NCI-H1694 (cell line): ENCODE measurements at regions not wholly inside any gene's neighbourhood (a gene's known extent, or its start where the extent isn't known, plus 50 kb on each side); places are given as distances from the start of the nearest gene placed in this dataset.

Experiments used
- DNase-seq: peaks from one replicate; lab custom pipeline; 2025; lab: John Stamatoyannopoulos, UW

- DNase-seq: no peak
Observed at GRCh38 chr5:9922719-9923118, 292.6 kb upstream of the TAS2R1 start.

DNA sequence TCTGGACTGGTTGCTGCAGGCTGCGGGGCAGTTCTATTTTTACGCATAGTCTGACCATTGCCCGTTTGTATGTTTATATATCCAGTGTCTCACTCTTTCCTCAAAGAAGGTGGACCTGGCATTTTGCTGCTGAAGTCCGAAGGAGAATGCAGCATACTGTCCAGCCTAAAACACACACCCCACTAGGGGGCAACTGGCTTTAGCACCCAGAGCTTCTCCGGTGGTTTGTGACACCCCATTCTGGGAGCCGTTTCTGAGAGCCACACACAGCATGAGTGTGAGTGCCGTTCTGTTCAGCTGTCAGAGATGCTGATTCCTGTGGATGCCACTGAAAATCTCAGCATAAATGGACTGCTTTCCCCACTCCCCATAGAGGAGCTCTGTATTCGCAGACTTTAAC, 290.5 kb upstream of the TAS2R1 start:
- no peak for DNase-seq

GRCh38 chr5:9919306-9920030, 289.3 kb upstream of the TAS2R1 start:
- DNase-seq: no peak

DNA sequence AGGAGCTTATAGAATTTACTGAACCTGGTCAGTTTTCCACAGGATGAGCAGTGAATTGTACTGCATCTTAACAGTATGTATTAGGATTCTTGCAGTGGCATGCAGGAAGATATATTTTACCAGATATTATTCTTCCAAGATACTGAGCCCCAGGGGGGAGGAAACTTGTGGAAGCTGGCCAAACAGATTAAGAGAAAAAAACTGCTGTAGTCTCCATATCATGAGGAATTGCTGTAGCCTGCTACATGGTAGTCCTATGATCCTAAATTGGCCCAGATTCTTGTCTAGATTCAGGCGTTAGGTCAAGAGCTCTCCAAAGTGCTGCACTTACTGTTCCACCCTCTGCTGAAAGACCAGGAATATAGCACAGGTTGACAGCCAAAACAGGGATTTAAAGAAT, 275.5 kb upstream of the TAS2R1 start:
- no peak for DNase-seq

DNA sequence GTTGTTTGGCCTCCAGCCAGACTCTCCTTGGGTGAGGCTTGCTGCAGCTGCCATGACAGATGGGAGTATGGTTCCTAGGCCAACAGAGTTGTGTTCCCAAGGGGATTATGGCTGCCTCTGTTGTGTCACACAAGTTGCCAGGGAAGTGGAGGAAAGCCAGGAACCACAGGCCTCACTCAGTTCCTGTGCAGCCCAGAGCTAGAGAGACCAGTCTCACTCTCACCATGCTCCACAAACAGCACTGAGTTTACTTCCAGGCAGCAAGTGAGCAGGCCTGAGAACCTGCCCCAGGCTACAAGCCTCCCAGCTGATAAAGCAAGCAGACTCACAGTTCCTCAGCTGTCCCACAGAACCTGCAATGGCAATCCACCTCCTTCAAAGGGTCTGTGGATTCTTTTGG, 273.6 kb upstream of the TAS2R1 start:
- peak; percentile 61 for DNase-seq

- no peak for DNase-seq
Observed at GRCh38 chr5:9898319-9898718, 268.2 kb upstream of the TAS2R1 start.

DNA sequence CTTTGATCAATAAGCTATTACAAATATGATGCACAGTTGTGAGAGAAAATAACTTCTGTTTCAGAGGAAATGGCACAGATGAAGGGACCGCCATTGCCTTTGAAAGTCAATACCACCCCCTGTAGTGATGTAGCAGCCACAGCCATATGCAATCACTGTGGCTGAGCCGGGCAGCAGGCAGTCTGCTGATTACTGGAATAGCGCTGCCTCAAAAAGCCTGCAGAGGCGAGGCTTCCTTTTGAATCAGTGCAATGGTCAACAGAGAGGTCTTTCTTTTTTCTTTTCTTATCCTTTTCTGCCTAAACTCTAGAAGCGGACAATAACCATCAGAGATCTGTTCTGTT, 265.1 kb upstream of the TAS2R1 start:
- DNase-seq: no peak

DNA sequence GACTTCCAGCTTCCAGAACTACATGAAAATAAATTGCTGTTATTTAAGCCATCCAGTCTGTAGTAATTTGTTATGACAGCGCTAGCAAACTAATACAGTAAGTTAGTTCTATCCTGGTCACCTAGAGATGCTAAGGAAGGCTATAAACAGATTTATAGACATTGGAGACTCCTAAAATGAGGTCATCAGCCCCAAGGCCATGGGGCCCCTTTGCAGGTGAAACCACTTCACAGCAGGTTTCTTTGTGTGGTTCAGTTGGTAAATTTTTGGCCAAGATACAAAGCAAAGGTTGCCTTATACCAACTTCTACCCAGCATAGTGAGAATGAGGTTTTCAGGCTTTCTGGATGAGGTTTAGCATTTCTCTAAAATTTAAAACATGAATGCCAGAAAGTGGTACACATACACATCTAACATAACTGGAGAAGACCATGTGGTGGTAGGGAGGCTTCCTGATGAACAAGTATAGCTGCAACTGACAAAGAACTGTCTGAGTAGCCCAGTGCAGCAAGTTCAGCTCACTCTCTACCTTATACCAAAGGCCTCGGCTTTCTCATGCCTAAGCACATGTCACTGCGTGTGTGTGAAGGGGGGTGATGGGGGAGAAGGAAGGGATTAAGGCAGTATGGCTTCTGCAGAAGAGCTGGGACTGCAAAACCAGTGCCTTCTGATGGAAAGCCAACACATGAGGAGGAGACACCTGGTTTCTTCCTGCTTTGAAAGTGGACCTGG, 264.6 kb upstream of the TAS2R1 start:
- no peak for DNase-seq

DNA sequence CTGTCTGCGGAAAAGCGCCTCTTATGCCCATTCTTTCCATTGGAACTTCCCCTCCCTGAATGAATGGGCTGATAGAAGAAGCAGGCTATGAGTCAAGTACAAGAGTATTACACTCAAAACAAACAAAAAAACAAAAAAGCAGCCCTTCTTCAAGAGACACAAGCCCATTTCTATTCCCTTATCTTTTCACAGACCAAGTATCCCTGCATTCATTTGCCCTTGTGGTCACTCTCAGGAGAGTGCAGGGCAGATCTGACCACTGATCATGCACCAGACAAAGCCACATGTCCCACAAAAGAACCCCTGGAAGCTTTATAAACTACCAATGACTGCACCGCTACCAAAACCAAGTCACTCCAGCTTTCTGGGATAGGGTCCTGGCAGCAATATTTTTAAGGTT, 262.5 kb upstream of the TAS2R1 start:
- DNase-seq: no peak

GRCh38 chr5:9889511-9889910, 259.4 kb upstream of the TAS2R1 start:
- DNase-seq: no peak

DNA sequence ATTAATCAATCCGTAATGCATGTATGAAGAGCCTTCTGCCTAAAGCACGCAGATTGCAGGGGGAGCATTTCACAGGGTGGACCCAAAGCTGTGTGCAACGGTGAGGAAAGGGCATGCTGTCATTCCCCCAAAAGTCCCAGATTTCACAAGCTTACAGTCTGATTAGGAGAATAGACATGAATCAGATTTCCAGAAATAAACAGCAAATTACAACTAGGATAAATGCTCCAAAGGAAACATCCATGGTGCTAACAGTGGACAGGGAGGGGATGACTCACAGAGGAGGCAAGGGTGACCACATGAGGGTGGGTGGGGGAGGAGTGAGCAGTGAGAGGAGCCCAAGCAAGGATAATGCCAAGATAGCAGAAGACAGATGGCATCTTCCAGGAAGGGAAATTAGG, 258.4 kb upstream of the TAS2R1 start:
- DNase-seq: no peak

DNA sequence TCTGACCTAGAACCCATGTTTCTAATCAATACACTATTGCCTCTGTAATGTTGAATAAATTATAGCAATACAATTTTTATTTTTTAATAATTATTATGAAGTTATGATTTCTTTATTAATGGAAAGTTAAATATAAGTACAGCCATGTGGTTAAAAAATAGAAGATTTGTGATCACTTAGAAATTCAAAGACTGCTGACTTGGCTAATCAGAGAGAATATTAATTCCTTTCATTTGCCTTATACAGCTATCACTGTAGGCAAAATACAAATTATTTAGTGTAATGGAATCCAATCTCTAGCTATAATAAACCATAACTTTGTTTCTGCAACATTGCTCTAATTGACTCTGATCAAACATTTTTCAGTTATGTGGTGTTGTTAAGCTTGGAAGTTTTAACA, 255.0 kb upstream of the TAS2R1 start:
- DNase-seq: no peak

DNA sequence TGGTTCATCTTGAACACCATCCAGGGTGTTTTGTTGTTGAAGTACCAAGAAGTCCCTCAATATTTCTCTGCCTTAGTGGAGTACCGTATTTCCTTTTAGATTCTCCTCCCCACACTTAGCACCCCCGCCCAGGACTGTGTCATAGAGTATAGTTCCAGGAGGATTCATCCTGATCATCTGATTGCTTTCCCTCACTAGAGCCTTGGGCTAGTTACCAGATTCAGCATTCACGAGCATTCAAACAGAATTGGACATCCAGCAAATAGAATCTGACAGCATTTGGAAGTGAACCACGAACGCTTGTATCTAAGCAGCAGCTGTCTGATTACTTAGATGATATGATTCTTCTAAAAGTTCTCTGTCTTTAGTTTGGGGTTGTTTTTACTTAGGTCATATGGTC, 248.1 kb upstream of the TAS2R1 start:
- DNase-seq: no peak

- DNase-seq: no peak
Observed at GRCh38 chr5:9877488-9877887, 247.3 kb upstream of the TAS2R1 start.

- DNase-seq: no peak
Observed at GRCh38 chr5:9876451-9876850, 246.3 kb upstream of the TAS2R1 start.

GRCh38 chr5:9869616-9870288, 239.6 kb upstream of the TAS2R1 start:
- DNase-seq: no peak

GRCh38 chr5:9865574-9865973, 235.4 kb upstream of the TAS2R1 start:
- DNase-seq: no peak

DNA sequence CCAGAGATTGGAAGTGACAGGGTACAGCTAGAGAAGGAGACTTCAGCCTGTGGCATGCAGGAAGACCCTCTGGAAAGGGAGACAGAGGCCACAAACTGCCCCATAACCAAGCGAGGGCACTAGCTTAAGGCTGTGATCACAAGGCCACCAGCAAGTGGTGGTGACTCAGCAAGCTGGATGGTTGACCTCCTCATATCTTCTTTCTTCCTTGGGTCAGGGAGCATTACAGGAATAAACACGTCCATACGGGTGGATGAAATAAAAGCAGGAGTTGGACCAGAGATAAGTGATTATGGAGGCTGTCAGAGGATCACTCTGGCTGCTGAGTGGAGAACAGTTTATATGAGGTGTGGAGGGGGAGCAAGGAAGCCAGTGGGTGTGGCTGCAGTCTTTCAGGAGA, 234.6 kb upstream of the TAS2R1 start:
- DNase-seq: no peak

GRCh38 chr5:9863486-9863885, 233.3 kb upstream of the TAS2R1 start:
- no peak for DNase-seq

- no peak for DNase-seq
Observed at GRCh38 chr5:9861666-9862256, 231.6 kb upstream of the TAS2R1 start.

DNA sequence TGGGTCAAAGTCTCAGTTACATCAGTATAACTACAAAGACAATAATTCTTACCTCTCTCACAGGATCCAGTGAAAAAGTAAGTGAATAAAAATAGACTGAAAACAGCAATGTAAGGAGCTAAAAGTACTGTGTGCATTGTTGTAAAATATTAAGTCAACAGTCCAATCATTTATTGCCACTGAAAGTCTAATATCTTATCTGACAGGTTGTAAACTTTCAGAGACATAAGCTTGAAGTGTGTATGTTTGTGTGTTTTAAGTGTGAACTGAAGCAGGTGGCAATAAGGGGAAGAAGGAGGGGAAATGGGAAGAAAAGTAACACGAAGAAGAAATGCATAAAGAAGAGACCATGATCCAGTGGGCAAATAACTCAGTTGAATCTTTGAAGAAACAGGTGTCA, 229.7 kb upstream of the TAS2R1 start:
- DNase-seq: no peak

- no peak for DNase-seq
Observed at GRCh38 chr5:9858043-9858442, 227.9 kb upstream of the TAS2R1 start.

- DNase-seq: no peak
Observed at GRCh38 chr5:9853309-9853708, 223.2 kb upstream of the TAS2R1 start.
